ENCODE measurements at regions not wholly inside any gene's neighbourhood (a gene's known extent, or its start where the extent isn't known, plus 50 kb on each side); places are given as distances from the start of the nearest gene placed in this dataset.
A peak's percentile ranks its signal among the peaks of the same experiment; 100 is the strongest.

GRCh38 chr6:90941885-90942284, 355.0 kb upstream of the MAP3K7 start:
- in situ Hi-C loops (cut with HindIII; ENCODE audit: low sequenced_read_pairs) = no loop called here

GRCh38 chr6:90940812-90941481, 354.1 kb upstream of the MAP3K7 start:
- TF ChIP-seq CTCF (IDR thresholded peaks at IDR 0.05; ENCODE audit: low read depth, low read length) = peak; percentile 44
- DNase-seq (ENCODE audit: low read depth, low spot score) = peak; percentile 75
- in situ Hi-C loops (cut with HindIII; ENCODE audit: low sequenced_read_pairs) = no loop called here
- H3K4me3 ChIP-seq (ENCODE audit: low read depth, low read length) = no peak overlapping the region

More at GRCh38 chr6:90941885-90942284, 355.0 kb upstream of the MAP3K7 start:
- no peak overlapping the region for H3K4me3 ChIP-seq (ENCODE audit: low read depth, low read length)
- no peak for TF ChIP-seq CTCF (IDR thresholded peaks at IDR 0.05; ENCODE audit: low read depth, low read length)
- DNase-seq (ENCODE audit: low read depth, low spot score) = no peak

- no peak for DNase-seq (ENCODE audit: low read depth, low spot score)
- TF ChIP-seq CTCF (IDR thresholded peaks at IDR 0.05; ENCODE audit: low read depth, low read length) = no peak
- no peak overlapping the region for H3K4me3 ChIP-seq (ENCODE audit: low read depth, low read length)
- in situ Hi-C loops (cut with HindIII; ENCODE audit: low sequenced_read_pairs) = no loop called here
These were observed 353.0 kb upstream of the MAP3K7 start for GRCh38 chr6:90939906-90940305.

GRCh38 chr6:90938122-90938521, 351.2 kb upstream of the MAP3K7 start:
- in situ Hi-C loops (cut with HindIII; ENCODE audit: low sequenced_read_pairs) = no loop called here
- TF ChIP-seq CTCF (IDR thresholded peaks at IDR 0.05; ENCODE audit: low read depth, low read length) = no peak
- DNase-seq (ENCODE audit: low read depth, low spot score) = no peak

GRCh38 chr6:90936286-90936685, 349.4 kb upstream of the MAP3K7 start:
- in situ Hi-C loops (cut with HindIII; ENCODE audit: low sequenced_read_pairs) = no loop called here
- TF ChIP-seq CTCF (IDR thresholded peaks at IDR 0.05; ENCODE audit: low read depth, low read length) = no peak
- no peak overlapping the region for H3K4me3 ChIP-seq (ENCODE audit: low read depth, low read length)
- no peak for DNase-seq (ENCODE audit: low read depth, low spot score)

More at GRCh38 chr6:90938122-90938521, 351.2 kb upstream of the MAP3K7 start:
- H3K4me3 ChIP-seq (ENCODE audit: low read depth, low read length) = no peak overlapping the region

GRCh38 chr6:90934966-90935365, 348.1 kb upstream of the MAP3K7 start:
- DNase-seq (ENCODE audit: low read depth, low spot score) = no peak
- no peak overlapping the region for H3K4me3 ChIP-seq (ENCODE audit: low read depth, low read length)
- TF ChIP-seq CTCF (IDR thresholded peaks at IDR 0.05; ENCODE audit: low read depth, low read length) = no peak
- in situ Hi-C loops (cut with HindIII; ENCODE audit: low sequenced_read_pairs) = no loop called here

Measured in astrocyte of the spinal cord (primary cell).